Liver (tissue), 6 donors: ENCODE measurements at regions not wholly inside any gene's neighbourhood (a gene's known extent, or its start where the extent isn't known, plus 50 kb on each side); places are given as distances from the start of the nearest gene placed in this dataset.
"Not testable (repeated sequence)": the region's sequence is repeated elsewhere in the genome, so short reads cannot be mapped to it uniquely, and the experiment has no call there.

ENCODE experiments used
- DNase-seq: peaks from one replicate; pipeline ENCODE4 v3.0.0-alpha.2; 2017; ENCODE audit warnings: low spot score
- H3K27ac ChIP-seq, 2 donors: one replicate each; pipeline ENCODE4 v1.7.0; 2013; ENCODE audit warnings: inconsistent platforms in 2 of 2, low read length in 2 of 2, control low read depth in 1 of 2, low read depth in 1 of 2, mild to moderate bottlenecking in 1 of 2
- H3K27me3 ChIP-seq, 4 donors: one replicate each; pipeline versions ENCODE4 v1.6.1 to v1.7.0; 2013; ENCODE audit warnings: low read length in 3 of 4, inconsistent platforms in 1 of 4, mild to moderate bottlenecking in 1 of 4, moderate library complexity in 1 of 4; ENCODE audit not compliant: control insufficient read depth in 4 of 4, insufficient read depth in 4 of 4
- H3K36me3 ChIP-seq, 4 donors: one replicate each; pipeline versions ENCODE4 v1.6.1 to v1.7.0; 2013; ENCODE audit warnings: low read length in 3 of 4, mild to moderate bottlenecking in 3 of 4, low read depth in 1 of 4, moderate library complexity in 1 of 4; ENCODE audit not compliant: control insufficient read depth in 4 of 4, insufficient read depth in 3 of 4
- H3K4me1 ChIP-seq, 4 donors: one replicate each; pipeline versions ENCODE4 v1.6.1 to v1.7.0; 2013; ENCODE audit warnings: low read length in 3 of 4, mild to moderate bottlenecking in 3 of 4, moderate library complexity in 1 of 4; ENCODE audit not compliant: control insufficient read depth in 4 of 4, insufficient read depth in 4 of 4
- H3K4me3 ChIP-seq, 3 donors: one replicate each; pipeline versions ENCODE4 v1.6.1 to v1.7.0; 2013; ENCODE audit warnings: low read length in 3 of 3, control low read depth in 1 of 3, low read depth in 1 of 3, mild to moderate bottlenecking in 1 of 3
- H3K9ac ChIP-seq, 2 donors: one replicate each; pipeline ENCODE4 v1.7.0; 2013; ENCODE audit warnings: low read length in 2 of 2, mild to moderate bottlenecking in 2 of 2, moderate library complexity in 2 of 2, control low read depth in 1 of 2, low read depth in 1 of 2
- H3K9me3 ChIP-seq, 4 donors: one replicate each; pipeline versions ENCODE4 v1.6.1 to v1.7.0; 2013; ENCODE audit warnings: low read length in 3 of 4; ENCODE audit not compliant: control insufficient read depth in 4 of 4
- WGBS: extraction: QIAGEN DNeasy Blood & Tissue Kit; methylation state at CpG from one replicate; pipeline ENCODE4 v1.1.7; 2013; 5-methylcytosine and 5-hydroxymethylcytosine counted together
- donor health status: healthy.
- donor health status: healthy.
- donor health status: healthy.

- H3K27me3 ChIP-seq, H3K9ac ChIP-seq, H3K36me3 ChIP-seq, DNase-seq, H3K27ac ChIP-seq, H3K4me1 ChIP-seq, H3K4me3 ChIP-seq, H3K9me3 ChIP-seq: not testable (repeated sequence)
- 88% methylated on average over 2 of the region's 2 CpGs for WGBS
Measured at GRCh38 chr17:15856745-15857144, 88.2 kb upstream of the ADORA2B start.

GRCh38 chr17:15858082-15858481 lies 86.8 kb upstream of the ADORA2B start:
- not testable (repeated sequence) for H3K36me3 ChIP-seq, H3K9ac ChIP-seq, H3K9me3 ChIP-seq, H3K4me1 ChIP-seq, H3K27me3 ChIP-seq, DNase-seq, H3K4me3 ChIP-seq, H3K27ac ChIP-seq
- 86% methylated on average over 3 of the region's 3 CpGs for WGBS

- not testable (repeated sequence) for DNase-seq, H3K9ac ChIP-seq, H3K9me3 ChIP-seq, H3K36me3 ChIP-seq, H3K4me1 ChIP-seq, H3K27me3 ChIP-seq, H3K4me3 ChIP-seq, H3K27ac ChIP-seq
- 88% methylated on average over 5 of the region's 5 CpGs for WGBS
Measured at GRCh38 chr17:15860774-15861173, 84.2 kb upstream of the ADORA2B start.

- H3K4me3 ChIP-seq, H3K27me3 ChIP-seq, DNase-seq, H3K36me3 ChIP-seq, H3K27ac ChIP-seq, H3K4me1 ChIP-seq, H3K9ac ChIP-seq, H3K9me3 ChIP-seq: not testable (repeated sequence)
- WGBS, result 95% methylated on average over 4 of the region's 4 CpGs
Measured at GRCh38 chr17:15864061-15864460, 80.9 kb upstream of the ADORA2B start.

GRCh38 chr17:15864472-15864871 lies 80.5 kb upstream of the ADORA2B start:
- not testable (repeated sequence) for H3K36me3 ChIP-seq, H3K4me3 ChIP-seq, H3K9me3 ChIP-seq, H3K27me3 ChIP-seq, H3K27ac ChIP-seq, H3K9ac ChIP-seq, DNase-seq, H3K4me1 ChIP-seq
- 88% methylated on average over 4 of the region's 4 CpGs for WGBS

- WGBS, result 91% methylated on average over 3 of the region's 3 CpGs
- H3K9ac ChIP-seq, H3K4me3 ChIP-seq, DNase-seq, H3K27ac ChIP-seq, H3K9me3 ChIP-seq, H3K27me3 ChIP-seq, H3K4me1 ChIP-seq, H3K36me3 ChIP-seq: not testable (repeated sequence)
Measured at GRCh38 chr17:15866015-15866414, 78.9 kb upstream of the ADORA2B start.

- H3K9ac ChIP-seq, H3K36me3 ChIP-seq, H3K4me1 ChIP-seq, H3K9me3 ChIP-seq, DNase-seq, H3K4me3 ChIP-seq, H3K27ac ChIP-seq, H3K27me3 ChIP-seq: not testable (repeated sequence)
- 98% methylated on average over 30 of the region's 31 CpGs for WGBS
Measured at GRCh38 chr17:15867331-15867730, 77.6 kb upstream of the ADORA2B start.

- no CpG with 5 or more reads among the region's 2 CpGs for WGBS
Measured at GRCh38 chr17:15869868-15870267, 75.1 kb upstream of the ADORA2B start.

GRCh38 chr17:15872677-15873076 lies 72.3 kb upstream of the ADORA2B start:
- not testable (repeated sequence) for H3K27me3 ChIP-seq, H3K36me3 ChIP-seq, H3K27ac ChIP-seq, DNase-seq, H3K9me3 ChIP-seq, H3K9ac ChIP-seq, H3K4me1 ChIP-seq, H3K4me3 ChIP-seq
- 74% methylated on average over 4 of the region's 4 CpGs for WGBS

More at GRCh38 chr17:15869868-15870267, 75.1 kb upstream of the ADORA2B start:
- not testable (repeated sequence) for H3K4me1 ChIP-seq, H3K27ac ChIP-seq, H3K9me3 ChIP-seq, H3K27me3 ChIP-seq, H3K36me3 ChIP-seq, DNase-seq, H3K4me3 ChIP-seq, H3K9ac ChIP-seq
